SK-N-SH (cell line): ENCODE measurements at regions not wholly inside any gene's neighbourhood (a gene's known extent, or its start where the extent isn't known, plus 50 kb on each side); places are given as distances from the start of the nearest gene placed in this dataset.

ENCODE experiments used
- CTCF ChIA-PET: fragments of 300-600, 350-600 bp; formaldehyde crosslinking; extraction: SDS; loops from one replicate; lab custom pipeline; 2021; lab: Yijun Ruan, JAX
- POLR2A ChIA-PET: fragments of 350-600 bp; sonication (Branson Sonifier 250); formaldehyde crosslinking; extraction: SDS; loops from one replicate; lab custom pipeline; 2020; ENCODE audit warnings: antibody characterized with exemption, inconsistent platforms; lab: Yijun Ruan, JAX
- DNase-seq: peaks from one replicate; pipeline ENCODE4 v3.0.0; 2012
- H2AFZ ChIP-seq: fragments of 200-600 bp; sonication (generic); 2 replicates; pipeline ENCODE4 v1.8.1; 2016; ENCODE audit warnings: antibody characterized with exemption, mild to moderate bottlenecking, low read depth
- H3F3A ChIP-seq: fragments of 200-600 bp; sonication (generic); replicated peaks from 2 replicates; pipeline ENCODE3; 2016; ENCODE audit warnings: antibody characterized with exemption, mild to moderate bottlenecking; ENCODE audit not compliant: insufficient read depth
- H3K27ac ChIP-seq, 2 experiments: fragments of 200-500 bp in 1 of 2; fragments of 200-600 bp in 1 of 2; sonication (Bioruptor generic) in 1 of 2; sonication (generic), shearing (Covaris generic) in 1 of 2; 2 replicates each; pipeline versions ENCODE4 v1.5.1 to v1.6.1; 2014 to 2016; ENCODE audit warnings: low read depth in 2 of 2, inconsistent platforms in 1 of 2, low read length in 1 of 2, mild to moderate bottlenecking in 1 of 2, mixed read lengths in 1 of 2
- H3K27me3 ChIP-seq: fragments of 200-600 bp; sonication (generic), shearing (Covaris generic); 2 replicates; pipeline ENCODE4 v1.6.1; 2016; ENCODE audit warnings: mixed run types; ENCODE audit not compliant: insufficient read depth
- H3K36me3 ChIP-seq, 2 experiments: fragments of 200-500 bp in 1 of 2; fragments of 200-600 bp in 1 of 2; sonication (Bioruptor generic) in 1 of 2; sonication (generic) in 1 of 2; replicated peaks in 1 of 2; 2 replicates each; pipeline versions ENCODE3 to v1.5.1; 2014 to 2016; ENCODE audit warnings: low read length in 1 of 2, mild to moderate bottlenecking in 1 of 2; ENCODE audit not compliant: insufficient read depth in 2 of 2, control insufficient read depth in 1 of 2
- H3K4me1 ChIP-seq, 2 experiments: fragments of 200-500 bp in 1 of 2; fragments of 200-600 bp in 1 of 2; sonication (Bioruptor generic) in 1 of 2; sonication (generic), shearing (Covaris generic) in 1 of 2; 2 replicates each; pipeline versions ENCODE4 v1.5.1 to v1.6.1; 2014 to 2016; ENCODE audit warnings: low read depth in 1 of 2, low read length in 1 of 2, mixed run types in 1 of 2; ENCODE audit not compliant: insufficient read depth in 2 of 2, control insufficient read depth in 1 of 2
- H3K4me2 ChIP-seq: fragments of 200-600 bp; sonication (generic), shearing (Covaris generic); 2 replicates; pipeline ENCODE4 v1.6.1; 2017; ENCODE audit warnings: mixed run types
- H3K4me3 ChIP-seq, 2 experiments: fragments of 200-500 bp in 1 of 2; fragments of 200-600 bp in 1 of 2; sonication (Bioruptor generic) in 1 of 2; sonication (generic), shearing (Covaris generic) in 1 of 2; 2 replicates each; pipeline versions ENCODE4 v1.5.1 to v1.8.1; 2014 to 2016; ENCODE audit warnings: low read depth in 2 of 2, inconsistent platforms in 1 of 2, low read length in 1 of 2, mild to moderate bottlenecking in 1 of 2, mixed read lengths in 1 of 2, moderate library complexity in 1 of 2
- H3K79me2 ChIP-seq: fragments of 200-600 bp; sonication (generic); 2 replicates; pipeline ENCODE4 v1.8.1; 2017; ENCODE audit warnings: mild to moderate bottlenecking; ENCODE audit not compliant: insufficient read depth
- H3K9ac ChIP-seq: fragments of 200-600 bp; sonication (generic); 2 replicates; pipeline ENCODE4 v1.6.1; 2017; ENCODE audit warnings: mixed run types
- H3K9me2 ChIP-seq: fragments of 200-600 bp; sonication (generic); 2 replicates; pipeline ENCODE4 v1.6.1; 2017; ENCODE audit warnings: mixed run types
- H3K9me3 ChIP-seq: fragments of 200-600 bp; sonication (generic); 2 replicates; pipeline ENCODE4 v1.6.1; 2017; ENCODE audit warnings: mixed run types, mild to moderate bottlenecking, moderate library complexity
- H4K20me1 ChIP-seq: fragments of 200-600 bp; sonication (generic); 2 replicates; pipeline ENCODE4 v1.6.1; 2017; ENCODE audit warnings: mild to moderate bottlenecking, mixed run types; ENCODE audit not compliant: insufficient read depth
- CHD2 ChIP-seq: fragments of 150-350 bp; IDR thresholded peaks from 2 replicates; pipeline ENCODE4 v1.6.1; 2018; ENCODE audit warnings: low read length; ENCODE audit not compliant: partially characterized antibody
- ELF1 ChIP-seq: IDR thresholded peaks from 2 replicates; pipeline ENCODE4 v1.4.0; 2012
- EP300 ChIP-seq, 2 experiments: IDR thresholded peaks; 2 replicates each; pipeline versions ENCODE4 v1.4.0 to v1.6.1; 2012; ENCODE audit warnings: borderline replicate concordance in 1 of 2, low read depth in 1 of 2, low read length in 1 of 2
- EZH2phosphoT487 ChIP-seq: fragments of 200-600 bp; sonication (generic); IDR thresholded peaks from 2 replicates; pipeline ENCODE4 v1.6.1; 2017; ENCODE audit warnings: low read depth, mixed run types, mild to moderate bottlenecking, antibody characterized with exemption, moderate library complexity, borderline replicate concordance
- FOXJ3 ChIP-seq: sonication (generic); formaldehyde crosslinking; IDR thresholded peaks from 2 replicates; pipeline ENCODE4 v1.5.1; 2020; ENCODE audit warnings: mild to moderate bottlenecking, missing genetic modification reagents
- FOXM1 ChIP-seq: IDR thresholded peaks from 2 replicates; pipeline ENCODE4 v1.4.0; 2012; ENCODE audit warnings: low read depth, mild to moderate bottlenecking
- GATA2 ChIP-seq: sonication (generic); formaldehyde crosslinking; IDR thresholded peaks from 2 replicates; pipeline ENCODE4 v1.5.0; 2020; ENCODE audit warnings: mild to moderate bottlenecking, missing genetic modification reagents
- JUND ChIP-seq: IDR thresholded peaks from 2 replicates; pipeline ENCODE4 v1.4.0; 2012
- MEF2A ChIP-seq: IDR thresholded peaks from 2 replicates; pipeline ENCODE4 v1.4.0; 2012; ENCODE audit warnings: low read depth, borderline replicate concordance
- MXI1 ChIP-seq: IDR thresholded peaks from 2 replicates; pipeline ENCODE4 v1.6.1; 2012; ENCODE audit warnings: mild to moderate bottlenecking, low read depth, low read length, improper control_type of control experiment
- NRF1 ChIP-seq: IDR thresholded peaks from 2 replicates; pipeline ENCODE4 v1.6.1; 2012; ENCODE audit warnings: low read depth, mild to moderate bottlenecking, low read length
- POLR2AphosphoS5 ChIP-seq: IDR thresholded peaks from 2 replicates; pipeline ENCODE4 v1.6.1; 2012; ENCODE audit warnings: low read depth, low read length
- RAD21 ChIP-seq: IDR thresholded peaks from 2 replicates; pipeline ENCODE4 v1.6.1; 2012; ENCODE audit warnings: mild to moderate bottlenecking, low read length
- RFX5 ChIP-seq: IDR thresholded peaks from 2 replicates; pipeline ENCODE4 v1.6.1; 2012; ENCODE audit warnings: mild to moderate bottlenecking, improper control_type of control experiment, low read length
- RXRA ChIP-seq: IDR thresholded peaks from 2 replicates; pipeline ENCODE4 v1.4.0; 2012; ENCODE audit warnings: low read depth, mild to moderate bottlenecking, borderline replicate concordance
- SMC3 ChIP-seq: IDR thresholded peaks from 2 replicates; pipeline ENCODE4 v1.6.1; 2012; ENCODE audit warnings: low read depth, low read length, improper control_type of control experiment
- TAF1 ChIP-seq: IDR thresholded peaks from 2 replicates; pipeline ENCODE4 v1.6.1; 2012; ENCODE audit warnings: low read depth, mild to moderate bottlenecking, low read length, moderate library complexity, borderline replicate concordance
- YY1 ChIP-seq: IDR thresholded peaks from 2 replicates; pipeline ENCODE4 v1.4.0; 2012; ENCODE audit warnings: low read depth, mild to moderate bottlenecking
- WGBS: methylation state at CpG from one replicate; pipeline ENCODE4 v1.1.6; 2017; ENCODE audit warnings: low lambda C conversion rate; 5-methylcytosine and 5-hydroxymethylcytosine counted together
- TF ChIP-seq, protein P1 (sequence below): IDR thresholded peaks from 2 replicates; pipeline ENCODE4; 2012
- TF ChIP-seq, protein P2 (sequence below): fragments of 200-600 bp; sonication (generic); IDR thresholded peaks from 2 replicates; pipeline ENCODE4 v1.6.1; 2017; ENCODE audit warnings: antibody characterized with exemption, mild to moderate bottlenecking, moderate library complexity
- TF ChIP-seq, protein P3 (sequence below): fragments of 150-350 bp; IDR thresholded peaks from 2 replicates; pipeline ENCODE4 v1.6.1; 2017; ENCODE audit warnings: antibody characterized with exemption, low read length, low read depth, borderline replicate concordance
- TF ChIP-seq, protein P4 (sequence below): fragments of 150-350 bp; IDR thresholded peaks from 2 replicates; pipeline ENCODE4 v1.6.1; 2016; ENCODE audit warnings: mild to moderate bottlenecking, low read depth, low read length

DNA sequence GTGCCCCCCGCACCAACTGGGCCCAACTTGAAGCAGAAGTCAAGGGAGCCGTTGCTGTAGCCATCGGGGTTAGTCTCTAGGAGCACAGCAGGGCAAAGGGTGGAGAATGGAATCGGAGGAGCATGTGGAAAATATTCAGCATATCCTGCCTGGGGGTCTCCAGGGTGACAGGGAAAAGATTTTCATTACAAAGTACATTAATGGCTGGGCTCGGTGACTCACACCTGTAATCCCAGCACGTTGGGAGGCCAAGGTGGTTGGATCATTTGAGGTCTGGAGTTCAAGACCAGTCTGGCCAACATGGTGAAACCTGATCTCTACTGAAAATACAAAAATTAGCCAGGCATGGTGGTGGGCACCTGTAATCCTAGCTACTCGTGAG, 53.8 kb upstream of the ABLIM1 start:
- H3K4me2 ChIP-seq, result no peak overlapping the region
- peaks cover 25% of the 10 kb centered on the region for H3F3A ChIP-seq
- H3K4me1 ChIP-seq, result peaks cover 9 to 25% of the 10 kb centered on the region in 2 experiments
- no peaks in the 10 kb centered on the region for H3K79me2 ChIP-seq
- CTCF ChIA-PET, result interaction anchor here (0.9 to 3.8 kb wide), 3 partner anchors 9 to 162 kb away, joined by 3 to 15 read pairs (median 6); partner anchors contain the start of gene FHIP2A
- no peaks in the 10 kb centered on the region for H3K9me3 ChIP-seq
- no peak overlapping the region for H3K4me3 ChIP-seq
- H3K36me3 ChIP-seq, result no peaks in the 10 kb centered on the region
- H4K20me1 ChIP-seq, result no peaks in the 10 kb centered on the region
- WGBS, result 90% methylated on average over 4 of the region's 7 CpGs
- no peaks in the 10 kb centered on the region for H3K27me3 ChIP-seq
- TF ChIP-seq YY1, result no peak
- TF ChIP-seq GATA2 (CRISPR knock-in tag), result no peak
- no peak for TF ChIP-seq JUND
- TF ChIP-seq RAD21, result no peak
- no peak for TF ChIP-seq EZH2phosphoT487
- TF ChIP-seq, protein P1, sequence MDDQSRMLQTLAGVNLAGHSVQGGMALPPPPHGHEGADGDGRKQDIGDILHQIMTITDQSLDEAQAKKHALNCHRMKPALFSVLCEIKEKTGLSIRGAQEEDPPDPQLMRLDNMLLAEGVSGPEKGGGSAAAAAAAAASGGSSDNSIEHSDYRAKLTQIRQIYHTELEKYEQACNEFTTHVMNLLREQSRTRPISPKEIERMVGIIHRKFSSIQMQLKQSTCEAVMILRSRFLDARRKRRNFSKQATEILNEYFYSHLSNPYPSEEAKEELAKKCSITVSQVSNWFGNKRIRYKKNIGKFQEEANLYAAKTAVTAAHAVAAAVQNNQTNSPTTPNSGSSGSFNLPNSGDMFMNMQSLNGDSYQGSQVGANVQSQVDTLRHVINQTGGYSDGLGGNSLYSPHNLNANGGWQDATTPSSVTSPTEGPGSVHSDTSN, result no peak
- TF ChIP-seq, all 33 proteins: peak for 0
- no peak overlapping the region for H3K9ac ChIP-seq
- no peak overlapping the region for H2AFZ ChIP-seq
- H3K27ac ChIP-seq, result no peak overlapping the region
- no peak for DNase-seq
- no peaks in the 10 kb centered on the region for H3K9me2 ChIP-seq
- POLR2A ChIA-PET, result no interaction called here

DNA sequence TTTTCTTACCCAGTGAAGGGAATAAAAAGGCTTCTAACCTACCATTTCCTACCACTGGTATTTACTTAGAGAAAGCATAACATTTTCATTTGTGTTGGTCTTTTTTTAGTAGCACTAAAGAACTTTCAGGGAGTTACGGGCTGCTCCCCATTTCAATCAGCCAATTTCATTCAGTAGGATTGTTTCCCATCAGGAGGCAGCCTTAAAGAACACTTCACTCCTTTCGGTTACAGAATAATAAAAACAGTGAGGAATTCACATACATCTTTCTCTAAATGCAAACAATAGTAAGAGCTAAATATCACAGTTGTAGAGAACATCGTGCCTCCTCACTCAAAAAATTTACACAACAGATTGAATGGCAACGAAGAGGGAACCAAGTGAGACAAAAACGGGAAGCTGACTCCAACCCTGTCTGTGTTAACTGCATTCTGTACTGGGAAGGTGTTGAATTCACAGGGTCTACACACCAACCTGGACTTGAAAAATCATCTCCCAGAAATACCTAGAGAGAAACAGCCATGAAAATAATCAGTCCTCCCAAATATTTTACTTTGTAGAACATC, 55.5 kb upstream of the ABLIM1 start:
- POLR2A ChIA-PET, result interaction anchor here (0.7 kb wide), 1 partner anchor 21 kb away, joined by 3 read pairs; no protein-coding TSS in a partner anchor
- no peaks in the 10 kb centered on the region for H4K20me1 ChIP-seq
- H3K4me2 ChIP-seq, result peak overlapping the region; percentile 71
- no peaks in the 10 kb centered on the region for H3K9me3 ChIP-seq
- peak overlapping the region; percentile 90 to 93; a peak in 3 of 4 replicates for H3K27ac ChIP-seq
- WGBS, result 94% methylated on average over 5 of the region's 5 CpGs
- CTCF ChIA-PET, result interaction anchor here (1.2 to 3.8 kb wide), 5 partner anchors 10 to 417 kb away, joined by 3 to 15 read pairs (median 4); no protein-coding TSS in a partner anchor
- H3K4me1 ChIP-seq, result peaks cover 10 to 21% of the 10 kb centered on the region in 2 experiments
- H3K79me2 ChIP-seq, result no peaks in the 10 kb centered on the region
- no peak overlapping the region for H3K4me3 ChIP-seq
- no peaks in the 10 kb centered on the region for H3K36me3 ChIP-seq
- no peaks in the 10 kb centered on the region for H3K9me2 ChIP-seq
- H3K27me3 ChIP-seq, result no peaks in the 10 kb centered on the region
- TF ChIP-seq CHD2 (no peak), NRF1 (no peak), EP300 (IDR thresholded peaks at IDR 0.05; ENCODE audit: borderline replicate concordance in 1 of 2, low read depth in 1 of 2, low read length in 1 of 2) (no peak), POLR2AphosphoS5 (no peak), RFX5 (no peak), TAF1 (no peak), RAD21 (no peak), SMC3 (no peak), RXRA (no peak), FOXM1 (no peak), MXI1 (no peak), YY1 (no peak), ELF1 (no peak), MEF2A (no peak), FOXJ3 (no peak)
- TF ChIP-seq, protein P2, sequence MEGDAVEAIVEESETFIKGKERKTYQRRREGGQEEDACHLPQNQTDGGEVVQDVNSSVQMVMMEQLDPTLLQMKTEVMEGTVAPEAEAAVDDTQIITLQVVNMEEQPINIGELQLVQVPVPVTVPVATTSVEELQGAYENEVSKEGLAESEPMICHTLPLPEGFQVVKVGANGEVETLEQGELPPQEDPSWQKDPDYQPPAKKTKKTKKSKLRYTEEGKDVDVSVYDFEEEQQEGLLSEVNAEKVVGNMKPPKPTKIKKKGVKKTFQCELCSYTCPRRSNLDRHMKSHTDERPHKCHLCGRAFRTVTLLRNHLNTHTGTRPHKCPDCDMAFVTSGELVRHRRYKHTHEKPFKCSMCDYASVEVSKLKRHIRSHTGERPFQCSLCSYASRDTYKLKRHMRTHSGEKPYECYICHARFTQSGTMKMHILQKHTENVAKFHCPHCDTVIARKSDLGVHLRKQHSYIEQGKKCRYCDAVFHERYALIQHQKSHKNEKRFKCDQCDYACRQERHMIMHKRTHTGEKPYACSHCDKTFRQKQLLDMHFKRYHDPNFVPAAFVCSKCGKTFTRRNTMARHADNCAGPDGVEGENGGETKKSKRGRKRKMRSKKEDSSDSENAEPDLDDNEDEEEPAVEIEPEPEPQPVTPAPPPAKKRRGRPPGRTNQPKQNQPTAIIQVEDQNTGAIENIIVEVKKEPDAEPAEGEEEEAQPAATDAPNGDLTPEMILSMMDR, result no peak
- TF ChIP-seq, protein P3, sequence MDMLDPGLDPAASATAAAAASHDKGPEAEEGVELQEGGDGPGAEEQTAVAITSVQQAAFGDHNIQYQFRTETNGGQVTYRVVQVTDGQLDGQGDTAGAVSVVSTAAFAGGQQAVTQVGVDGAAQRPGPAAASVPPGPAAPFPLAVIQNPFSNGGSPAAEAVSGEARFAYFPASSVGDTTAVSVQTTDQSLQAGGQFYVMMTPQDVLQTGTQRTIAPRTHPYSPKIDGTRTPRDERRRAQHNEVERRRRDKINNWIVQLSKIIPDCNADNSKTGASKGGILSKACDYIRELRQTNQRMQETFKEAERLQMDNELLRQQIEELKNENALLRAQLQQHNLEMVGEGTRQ, result no peak
- TF ChIP-seq, protein P1, result no peak
- TF ChIP-seq, protein P4, sequence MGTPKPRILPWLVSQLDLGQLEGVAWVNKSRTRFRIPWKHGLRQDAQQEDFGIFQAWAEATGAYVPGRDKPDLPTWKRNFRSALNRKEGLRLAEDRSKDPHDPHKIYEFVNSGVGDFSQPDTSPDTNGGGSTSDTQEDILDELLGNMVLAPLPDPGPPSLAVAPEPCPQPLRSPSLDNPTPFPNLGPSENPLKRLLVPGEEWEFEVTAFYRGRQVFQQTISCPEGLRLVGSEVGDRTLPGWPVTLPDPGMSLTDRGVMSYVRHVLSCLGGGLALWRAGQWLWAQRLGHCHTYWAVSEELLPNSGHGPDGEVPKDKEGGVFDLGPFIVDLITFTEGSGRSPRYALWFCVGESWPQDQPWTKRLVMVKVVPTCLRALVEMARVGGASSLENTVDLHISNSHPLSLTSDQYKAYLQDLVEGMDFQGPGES, result no peak
- no peak overlapping the region for H2AFZ ChIP-seq
- H3K9ac ChIP-seq, result no peak overlapping the region
- H3F3A ChIP-seq, result peaks cover 20% of the 10 kb centered on the region
- no peak for DNase-seq
